Esophagus muscularis mucosa (tissue), 3 donors: ENCODE measurements at regions not wholly inside any gene's neighbourhood (a gene's known extent, or its start where the extent isn't known, plus 50 kb on each side); places are given as distances from the start of the nearest gene placed in this dataset.

Source experiments
- CTCF ChIP-seq, 3 experiments: fragments of 200-600 bp in 2 of 3; fragments of 450-650 bp in 1 of 3; sonication (generic) in 2 of 3; IDR thresholded peaks; one replicate each; pipeline ENCODE4 v1.5.1; 2017 to 2019; ENCODE audit warnings: antibody characterized with exemption in 3 of 3, mild to moderate bottlenecking in 2 of 3, moderate library complexity in 1 of 3
- POLR2A ChIP-seq: fragments of 450-650 bp; IDR thresholded peaks from one replicate; pipeline ENCODE4 v1.6.1; 2017; ENCODE audit warnings: antibody characterized with exemption, moderate library complexity, mild to moderate bottlenecking, low read depth

- TF ChIP-seq CTCF (IDR thresholded peaks at IDR 0.05) = no peak
- TF ChIP-seq POLR2A = no peak
These were observed 929.6 kb downstream of the TAF11L14 start for GRCh38 chr5:18563853-18564252.
